LoVo (cell line): ENCODE measurements at regions not wholly inside any gene's neighbourhood (a gene's known extent, or its start where the extent isn't known, plus 50 kb on each side); places are given as distances from the start of the nearest gene placed in this dataset.

Source experiments
- DNase-seq: peaks from one replicate; pipeline ENCODE4 v3.0.0-alpha.2; 2016; ENCODE audit warnings: low spot score

DNA sequence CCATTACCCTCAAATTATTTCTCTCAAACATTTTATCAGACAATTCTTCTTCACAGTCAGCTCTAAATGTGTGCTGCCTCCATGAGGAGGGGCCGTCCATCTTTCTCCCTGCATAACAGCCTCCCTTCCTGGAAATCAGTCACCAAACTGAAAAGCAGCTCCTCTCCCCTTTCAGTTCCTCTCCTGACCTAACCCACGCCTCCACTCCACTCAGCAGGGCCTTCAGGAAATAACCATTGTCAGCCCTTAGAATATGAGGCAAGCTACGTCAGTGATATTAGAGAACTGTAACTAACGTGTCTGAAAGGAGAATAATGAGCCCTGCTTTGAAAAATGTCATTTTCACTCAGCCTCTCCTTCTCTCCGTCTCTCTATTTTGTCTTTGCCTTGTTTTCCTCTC lies 116.2 kb downstream of the OLFM4 start:
- DNase-seq, result no peak

DNA sequence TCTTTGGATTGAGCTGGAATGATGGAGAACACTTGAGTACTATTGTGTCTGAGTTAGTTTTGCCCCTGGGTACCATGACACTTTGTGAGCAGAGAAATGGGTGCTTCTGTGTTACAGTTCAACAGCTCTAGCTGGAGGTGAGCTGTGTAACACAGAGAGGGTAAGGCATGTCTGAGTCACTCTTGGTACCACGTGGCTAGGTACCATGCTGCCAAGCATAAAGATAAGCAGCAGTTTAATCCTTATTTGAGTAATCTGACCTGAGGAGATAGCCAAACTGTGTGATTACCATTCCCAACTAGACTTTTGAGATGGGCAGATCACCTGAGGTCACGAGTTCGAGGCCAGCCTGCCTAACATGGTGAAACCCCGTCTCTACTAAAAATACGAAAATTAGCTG lies 122.0 kb downstream of the OLFM4 start:
- DNase-seq, result no peak

DNA sequence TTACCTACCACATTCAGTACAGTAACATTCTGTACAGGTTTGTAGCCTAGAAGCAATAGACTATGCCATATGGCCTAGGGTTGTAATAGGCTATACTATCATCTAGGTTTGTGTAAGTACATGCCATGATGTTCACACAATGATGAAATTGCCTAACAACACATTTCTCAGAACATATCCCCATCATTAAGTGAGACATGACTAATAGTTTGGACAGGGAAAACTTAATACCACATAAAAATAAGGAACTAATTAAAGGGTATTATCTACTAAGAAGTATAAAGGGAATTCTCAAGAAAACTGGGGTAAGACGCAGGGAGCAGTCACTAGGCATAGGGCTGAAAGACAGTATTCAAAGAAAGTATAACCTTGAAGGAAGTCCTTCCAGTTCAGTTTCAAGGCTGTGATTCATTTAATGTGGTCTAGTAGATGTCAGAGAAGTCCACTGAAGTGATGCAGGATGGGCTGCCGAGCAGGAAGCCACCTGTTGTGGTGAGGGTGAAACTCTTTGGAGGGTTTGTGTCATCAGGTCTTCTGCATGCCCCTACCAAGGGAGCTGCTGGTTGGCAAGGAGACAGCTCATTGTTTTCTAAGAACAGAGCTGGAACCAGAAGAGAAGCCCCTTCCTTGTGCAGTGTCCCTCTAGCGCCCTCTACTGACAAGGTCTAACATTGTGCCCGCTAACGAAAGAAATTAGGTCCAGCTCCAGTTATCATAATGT lies 122.9 kb downstream of the OLFM4 start:
- DNase-seq, result peak; percentile 6

DNA sequence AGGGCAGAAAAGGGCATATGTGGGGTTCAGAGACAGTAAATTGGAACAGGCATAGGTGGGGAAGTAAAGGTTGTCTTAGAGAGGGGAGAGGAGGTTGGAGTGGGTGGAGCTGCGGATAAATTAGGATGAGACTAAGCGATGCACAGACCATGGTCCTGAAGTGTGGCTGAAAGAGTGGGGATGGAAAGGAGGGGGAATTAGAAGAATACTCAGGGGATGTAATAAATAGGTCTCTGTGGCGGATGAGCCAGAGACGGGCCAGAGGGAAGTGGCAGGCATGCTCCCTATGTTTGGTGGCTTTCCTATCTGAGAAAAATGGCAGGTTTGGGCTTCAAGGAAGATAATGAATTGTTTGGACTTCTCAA lies 123.4 kb downstream of the OLFM4 start:
- DNase-seq, result no peak

DNA sequence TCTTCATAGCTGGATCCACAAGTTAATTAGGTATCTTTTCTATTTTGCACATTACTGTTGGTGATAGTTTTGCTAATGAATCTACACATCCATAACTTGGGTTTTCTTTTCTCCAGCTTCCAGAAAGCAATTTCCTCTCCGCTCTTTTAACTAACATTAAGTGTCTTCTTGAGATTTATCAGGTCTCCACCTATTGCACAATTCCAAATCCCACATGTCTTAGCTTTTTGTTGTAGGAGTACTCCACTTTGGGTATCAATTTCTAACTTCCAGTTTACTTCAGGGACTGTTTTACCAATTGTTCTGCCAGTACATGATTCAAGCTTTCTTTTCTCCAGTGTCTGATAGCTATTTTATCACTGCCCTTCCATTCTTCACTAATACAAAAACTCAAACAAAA lies 129.6 kb downstream of the OLFM4 start:
- DNase-seq, result no peak

DNA sequence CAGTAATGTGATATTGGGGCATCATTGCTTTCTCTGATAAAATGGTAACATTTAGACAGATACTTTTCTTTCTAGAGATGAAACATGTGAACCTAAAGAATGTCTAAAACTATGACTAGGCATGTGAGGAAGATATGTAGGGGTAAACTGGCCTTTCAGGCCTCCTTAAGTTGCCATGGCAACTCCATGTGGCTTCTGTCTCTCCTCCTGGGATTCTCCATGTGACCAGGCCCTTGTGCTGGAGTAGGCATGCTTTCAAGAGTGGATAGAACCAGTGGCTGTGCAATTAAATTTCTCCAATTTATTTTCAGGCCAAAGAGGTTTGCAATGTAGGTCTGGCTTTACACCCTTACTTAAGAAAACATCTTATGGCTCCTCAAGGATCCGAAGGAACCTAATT lies 130.8 kb downstream of the OLFM4 start:
- DNase-seq, result no peak

DNA sequence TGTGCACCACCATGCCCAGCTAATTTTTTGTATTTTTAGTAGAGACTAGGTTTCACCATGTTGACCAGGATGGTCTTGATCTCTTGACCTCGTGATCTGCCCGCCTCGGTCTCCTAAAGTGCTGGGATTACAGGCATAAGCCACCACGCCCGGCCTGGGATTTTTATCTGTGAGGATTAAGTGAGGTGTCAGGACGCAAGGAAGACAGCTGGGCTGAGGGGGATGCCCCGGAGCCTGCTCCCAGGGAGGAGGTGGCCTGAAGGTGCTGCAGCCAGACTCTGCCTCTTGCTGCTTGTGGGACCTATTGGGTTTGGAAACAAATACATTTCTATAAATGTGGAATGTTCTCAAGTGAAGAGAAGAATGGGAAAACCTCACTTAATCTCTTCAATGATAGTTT lies 131.6 kb downstream of the OLFM4 start:
- no peak for DNase-seq

DNA sequence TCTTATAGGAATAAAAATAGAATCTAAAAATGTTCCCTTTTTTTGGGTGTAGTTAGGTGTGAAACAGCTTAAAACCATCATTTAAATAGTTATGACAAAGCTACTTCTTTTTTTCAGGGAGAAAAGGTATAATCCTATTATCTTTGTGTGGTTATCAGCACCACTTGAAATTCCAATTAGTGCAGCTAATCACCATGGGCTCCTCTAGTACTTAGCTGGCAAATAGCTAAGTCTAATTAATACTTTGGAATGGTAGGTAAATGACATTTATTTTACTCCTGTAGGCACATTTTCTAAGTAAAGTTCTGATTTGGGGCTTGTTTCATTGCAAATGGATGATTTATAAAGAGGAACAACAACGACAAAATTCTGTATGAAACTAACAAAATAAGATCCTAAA lies 132.6 kb downstream of the OLFM4 start:
- DNase-seq, result no peak

DNA sequence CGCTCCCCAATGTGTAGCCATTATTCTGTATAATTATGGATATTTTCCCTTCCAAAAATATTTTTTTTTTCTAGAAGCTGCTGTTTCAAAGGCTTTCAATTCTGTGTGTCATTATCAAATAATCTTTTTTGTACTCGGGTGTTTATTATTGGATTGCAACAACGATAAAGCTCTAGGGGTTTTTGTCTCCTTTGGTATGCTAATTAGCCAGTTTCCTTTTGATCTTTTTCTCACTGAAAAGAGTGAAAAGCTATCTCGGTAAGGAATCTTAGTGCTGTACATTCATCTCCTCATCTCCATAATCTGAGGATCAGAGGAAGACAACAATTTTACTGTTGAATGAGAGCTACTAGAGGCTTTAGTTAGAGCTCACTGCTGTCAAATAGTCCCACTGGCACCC lies 136.6 kb downstream of the OLFM4 start:
- no peak for DNase-seq

DNA sequence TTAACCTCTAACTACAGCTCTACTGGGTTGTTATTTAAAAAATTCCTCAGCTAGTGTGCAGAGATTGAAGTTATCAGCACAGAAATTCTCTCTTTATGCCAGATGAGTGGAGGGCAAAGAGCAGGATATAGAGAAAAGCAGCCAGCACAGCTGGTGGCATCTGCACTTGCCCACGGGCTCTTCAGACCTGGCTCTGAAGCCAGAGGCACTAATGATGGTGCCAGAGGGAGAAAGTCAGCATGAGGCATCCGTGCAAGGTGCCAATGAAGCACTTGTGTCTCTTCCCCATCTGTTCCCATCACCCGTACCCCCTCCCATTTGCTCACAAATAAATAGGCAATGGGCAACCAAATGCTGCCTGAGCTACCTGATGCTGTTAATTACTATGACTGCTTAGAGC lies 138.9 kb downstream of the OLFM4 start:
- no peak for DNase-seq

DNA sequence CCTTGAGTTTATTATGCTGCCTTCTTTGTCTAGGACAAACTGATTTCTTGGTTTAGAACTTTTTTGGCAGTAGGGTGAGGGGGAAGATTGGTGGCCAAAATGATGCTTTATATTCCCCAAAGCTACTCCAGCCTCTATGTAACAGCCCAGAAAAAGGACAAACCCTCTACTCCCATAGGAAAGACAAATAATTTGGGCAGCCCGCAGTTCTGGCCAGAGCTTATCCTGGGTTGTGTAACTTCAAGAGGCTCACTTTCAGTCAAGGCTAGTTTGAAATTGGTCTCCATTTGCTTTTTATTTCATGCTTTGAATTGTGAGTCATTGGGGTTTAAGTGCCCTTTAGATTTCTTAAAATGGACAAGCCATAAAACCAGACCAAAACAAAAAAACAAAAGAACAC lies 142.3 kb downstream of the OLFM4 start:
- no peak for DNase-seq

DNA sequence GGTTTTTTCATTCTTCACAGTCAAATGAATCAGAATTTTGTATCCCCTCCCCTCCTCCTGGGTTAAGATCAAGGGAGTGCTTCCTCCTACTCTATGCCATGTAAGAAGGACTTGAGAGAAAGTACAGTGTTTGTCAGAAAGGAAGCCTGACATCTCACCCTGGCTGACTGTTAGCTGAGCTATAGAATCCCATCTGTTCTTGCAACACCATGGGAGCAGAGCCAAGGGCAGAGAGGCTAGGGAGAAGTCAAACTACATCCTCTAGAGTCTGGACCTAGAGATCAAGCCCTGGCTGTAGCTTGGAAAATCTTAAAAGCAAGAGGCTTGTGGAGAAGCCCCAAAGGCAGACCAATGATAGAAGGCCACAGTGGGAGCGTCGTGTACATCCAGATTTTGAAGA lies 145.9 kb downstream of the OLFM4 start:
- no peak for DNase-seq

DNA sequence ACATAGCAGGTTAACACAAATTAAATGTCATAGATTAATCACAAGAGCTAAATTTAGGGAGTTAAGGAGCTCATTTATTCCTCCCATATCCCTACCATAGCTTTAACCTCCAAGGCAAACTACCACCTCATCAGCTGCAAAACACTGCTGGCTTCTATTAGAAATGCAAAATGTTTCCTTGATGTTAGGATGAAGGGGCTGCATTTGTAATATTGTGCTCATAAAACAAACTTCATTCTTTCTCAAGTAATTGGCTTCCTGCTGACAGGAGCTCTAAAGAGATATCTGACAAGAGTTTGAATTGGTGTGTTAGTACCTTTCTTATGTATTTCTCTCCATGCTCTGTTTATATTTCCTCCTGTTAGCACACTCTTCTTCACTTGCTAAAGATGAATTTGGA lies 152.1 kb downstream of the OLFM4 start:
- DNase-seq, result no peak

DNA sequence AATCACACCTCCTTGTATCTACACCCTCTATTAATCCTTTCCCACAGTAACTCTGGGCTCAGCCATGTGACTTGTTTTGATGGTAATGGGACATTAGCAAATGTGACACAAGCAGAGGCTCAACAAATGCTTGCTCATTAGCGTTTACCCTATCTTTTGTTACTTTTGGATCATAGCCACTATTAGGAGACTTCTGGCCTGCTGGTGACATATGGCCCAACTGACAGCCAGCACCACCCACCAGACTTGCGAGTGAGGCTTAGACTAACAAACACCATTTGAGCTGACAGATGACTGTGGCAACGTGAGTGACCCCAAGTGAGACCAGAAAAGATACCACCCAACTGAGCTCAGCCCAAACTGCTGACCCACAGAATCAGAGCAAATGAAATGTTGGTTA lies 154.1 kb downstream of the OLFM4 start:
- DNase-seq, result no peak

DNA sequence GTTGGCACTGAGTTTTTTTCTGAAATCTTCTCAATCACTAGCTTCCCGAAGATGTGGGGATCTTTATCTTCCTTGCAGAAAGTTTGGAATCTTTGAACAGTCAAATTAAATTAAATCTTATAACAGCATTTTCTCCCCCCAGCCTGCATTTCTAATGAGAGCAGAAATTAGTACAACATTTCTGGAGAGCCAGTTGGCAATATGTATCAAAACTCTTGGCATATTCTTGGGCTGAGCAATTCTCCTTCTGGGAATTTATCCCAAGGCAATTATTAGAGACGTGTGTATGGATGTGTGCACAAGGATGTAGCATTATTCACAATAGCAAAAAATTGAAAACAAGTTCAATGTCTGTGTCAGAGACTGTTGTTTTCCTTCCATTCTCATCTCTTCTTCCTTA lies 159.5 kb downstream of the OLFM4 start:
- DNase-seq, result no peak

DNA sequence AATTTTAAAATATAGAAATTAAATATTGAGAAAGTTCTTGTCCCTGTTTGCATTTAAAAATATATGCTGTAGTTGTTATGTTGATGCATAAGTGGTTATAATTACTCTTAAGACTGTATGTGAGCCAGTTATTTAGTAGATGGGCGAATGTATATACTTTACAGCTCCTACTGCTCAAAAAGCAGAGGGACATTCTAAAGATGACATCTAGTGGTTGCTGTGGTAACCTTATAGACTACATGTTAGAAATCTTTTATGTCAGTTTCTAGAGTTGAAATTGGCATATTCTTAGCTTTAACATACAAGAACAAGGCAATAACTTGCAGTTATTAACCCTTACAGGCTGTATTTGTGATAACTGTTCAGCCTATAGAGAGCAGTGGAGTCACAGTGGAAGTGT lies 160.5 kb downstream of the OLFM4 start:
- no peak for DNase-seq

DNA sequence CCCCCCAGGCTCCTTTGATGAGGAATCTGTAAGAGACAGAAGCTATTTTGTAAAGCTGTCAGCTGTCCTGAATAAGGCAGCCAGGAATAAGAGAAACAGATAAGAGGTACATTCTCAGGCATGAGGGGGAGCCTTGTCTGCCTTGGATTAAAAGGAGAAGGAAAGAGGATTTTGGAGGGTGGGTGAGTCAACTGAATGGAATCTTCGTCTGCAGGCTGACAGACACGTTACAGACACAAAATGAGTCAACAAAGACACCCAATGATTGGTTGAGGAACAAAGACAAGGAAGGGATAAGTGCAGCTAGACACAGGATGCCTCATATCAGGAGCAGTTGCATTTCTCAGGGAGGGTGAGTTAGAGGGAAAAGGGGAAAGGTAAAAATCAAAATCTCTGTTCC lies 162.5 kb downstream of the OLFM4 start:
- no peak for DNase-seq

DNA sequence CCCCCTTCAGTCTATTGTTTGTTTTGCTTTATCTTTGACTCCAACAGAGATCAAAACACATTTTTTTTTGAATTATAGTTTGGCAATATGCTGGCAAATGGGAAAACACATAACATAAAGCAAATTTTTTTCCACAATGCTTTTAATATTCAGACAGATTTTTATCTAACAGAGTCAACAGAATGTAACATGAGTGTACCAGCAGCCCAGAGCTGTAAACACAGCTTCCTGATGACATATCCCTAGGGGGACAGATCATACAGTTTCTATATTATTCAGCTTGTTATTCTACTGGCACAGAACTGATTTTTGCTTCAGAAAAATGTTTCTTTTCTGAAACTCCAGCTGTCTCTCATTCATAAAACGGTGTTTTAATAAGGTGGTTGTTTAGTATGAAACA lies 168.8 kb downstream of the OLFM4 start:
- DNase-seq, result no peak

DNA sequence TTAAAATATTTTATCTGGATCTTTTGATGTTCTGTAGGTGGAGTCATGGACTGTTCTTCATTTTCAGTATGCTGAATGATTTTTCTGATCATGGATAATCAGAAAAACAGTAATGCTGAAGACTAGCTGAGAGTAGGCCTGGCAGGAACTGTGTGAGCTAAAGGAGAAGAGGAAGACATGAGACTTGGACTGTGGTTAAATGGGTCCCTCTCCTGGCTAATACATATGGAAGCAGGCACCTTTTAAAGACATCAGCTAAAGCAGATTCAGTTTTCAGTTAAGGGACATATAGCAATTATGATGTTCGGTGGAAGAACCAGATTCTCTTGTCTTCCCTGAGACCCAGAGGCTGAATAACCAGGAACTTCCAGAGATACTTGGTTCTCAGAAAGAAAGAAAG lies 169.4 kb downstream of the OLFM4 start:
- DNase-seq, result no peak

DNA sequence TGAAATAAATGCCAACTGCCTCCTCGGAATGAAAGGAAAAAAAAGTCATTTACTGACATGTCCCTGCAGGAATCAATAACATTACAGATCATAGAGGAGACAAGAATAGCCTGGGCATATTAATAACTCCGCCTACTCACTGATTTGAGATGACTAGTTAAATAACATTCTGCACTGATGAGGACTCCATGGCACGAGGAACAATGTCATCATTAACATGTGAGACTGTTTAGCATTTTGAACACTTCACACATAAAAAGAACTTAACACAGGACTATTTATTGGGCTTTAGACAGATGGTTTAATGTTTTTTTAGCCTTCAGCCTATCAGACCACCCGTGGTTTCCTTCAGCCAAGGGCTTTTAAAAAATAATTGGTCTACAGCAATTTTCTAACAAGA lies 170.1 kb downstream of the OLFM4 start:
- no peak for DNase-seq

DNA sequence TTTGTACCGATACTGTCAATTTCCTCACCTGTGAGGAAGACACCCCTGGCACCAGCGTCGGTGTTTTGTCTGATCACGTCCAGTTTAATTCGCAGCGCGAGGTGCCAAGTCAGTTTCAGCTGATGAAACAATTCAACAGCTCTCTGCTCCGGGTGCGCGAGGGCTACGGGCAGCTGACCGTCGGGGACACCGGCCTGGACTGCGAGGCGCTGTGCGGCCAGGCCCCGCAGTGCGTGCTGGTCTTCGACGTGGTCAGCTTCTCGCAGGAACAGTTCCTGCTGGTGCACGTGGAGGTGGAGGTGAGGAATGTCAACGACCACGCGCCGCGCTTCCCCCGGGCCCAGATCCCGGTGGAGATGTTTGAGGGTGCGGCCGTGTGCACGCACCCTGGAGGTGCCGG lies 171.5 kb downstream of the OLFM4 start:
- no peak for DNase-seq

DNA sequence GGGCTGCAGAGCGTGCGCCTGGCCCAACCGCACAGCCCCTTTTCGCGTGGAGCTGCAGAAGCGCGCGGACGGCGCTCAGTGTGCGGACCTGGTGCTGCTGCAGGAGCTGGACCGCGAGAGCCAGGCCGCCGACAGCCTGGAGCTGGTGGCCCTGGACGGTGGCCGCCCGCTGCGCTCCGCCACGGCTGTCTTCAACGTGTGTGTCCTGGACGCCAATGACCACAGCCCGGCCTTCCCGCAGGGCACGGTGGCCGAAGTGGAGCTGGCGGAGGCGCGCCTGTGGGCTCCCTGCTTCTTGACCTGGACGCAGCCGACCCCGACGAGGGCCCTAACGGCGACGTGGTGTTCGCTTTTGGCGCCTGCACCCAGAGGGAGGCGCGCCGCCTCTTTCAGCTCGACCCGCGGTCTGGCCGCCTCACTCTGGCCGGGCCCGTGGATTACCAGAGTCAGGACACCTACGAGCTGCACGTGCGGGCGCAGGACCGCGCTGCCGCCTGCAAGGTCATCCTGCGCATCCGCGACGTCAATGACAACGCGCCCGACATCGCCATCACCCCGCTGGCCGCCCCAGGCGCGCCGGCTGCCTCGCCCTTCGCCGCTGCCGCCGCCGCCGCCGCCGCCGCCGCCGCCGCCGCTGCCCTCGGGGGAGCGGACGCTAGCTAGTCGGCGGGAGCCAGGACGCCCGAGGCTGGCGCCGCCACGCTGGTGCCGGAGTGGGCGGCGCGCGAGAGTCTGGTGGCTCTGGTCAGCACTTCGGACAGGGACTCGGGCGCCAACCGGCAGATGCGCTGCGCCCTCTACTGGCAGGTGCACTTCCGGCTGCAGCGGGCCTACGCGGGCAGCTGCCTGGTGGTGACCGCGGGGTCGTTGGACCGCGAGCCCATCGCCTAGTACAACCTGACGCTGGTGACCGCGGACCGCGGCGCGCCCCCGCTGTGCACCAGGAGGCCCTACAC lies 172.2 kb downstream of the OLFM4 start:
- no peak for DNase-seq

DNA sequence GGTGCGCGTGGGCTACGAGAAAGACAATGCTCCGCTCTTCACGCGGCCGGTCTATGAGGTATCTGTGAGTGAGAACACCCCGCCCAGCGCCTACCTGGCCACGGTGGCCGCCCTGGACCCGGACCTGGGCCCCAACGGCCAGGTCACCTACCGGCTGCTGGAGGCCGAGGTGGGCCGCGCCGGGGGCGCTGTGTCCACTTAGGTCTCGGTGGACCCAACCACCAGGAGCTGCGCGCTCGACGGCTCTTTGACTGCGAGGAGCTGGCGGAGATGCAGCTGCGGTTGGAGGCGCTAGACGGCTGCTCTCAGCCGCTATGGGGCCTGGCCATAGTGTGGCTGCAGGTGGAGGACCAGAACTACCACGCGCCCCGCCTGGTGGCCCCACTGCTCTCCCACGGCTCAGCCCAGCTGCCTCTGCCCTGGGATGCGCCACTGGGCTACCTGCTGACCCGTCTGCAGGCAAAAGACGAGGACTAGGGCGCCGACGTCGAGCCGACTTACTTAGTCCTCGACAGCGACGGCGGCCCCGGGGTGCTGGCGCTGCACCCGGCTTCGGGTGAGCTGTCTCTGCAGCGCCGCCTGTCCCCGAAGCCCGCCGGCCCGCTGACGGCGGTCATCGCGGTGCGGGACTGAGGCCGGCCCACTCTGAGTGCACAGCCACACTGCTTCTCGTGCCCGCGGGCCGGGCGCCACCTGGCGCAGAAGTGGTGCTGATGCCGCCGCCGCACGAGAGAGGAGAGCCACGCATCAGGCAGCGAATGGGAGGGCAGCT lies 173.0 kb downstream of the OLFM4 start:
- DNase-seq, result no peak
